OCI-LY3 (cell line): ENCODE measurements at regions not wholly inside any gene's neighbourhood (a gene's known extent, or its start where the extent isn't known, plus 50 kb on each side); places are given as distances from the start of the nearest gene placed in this dataset.

ENCODE experiments used
- H2AFZ ChIP-seq: fragments of 200-600, 300-600 bp; shearing (Covaris generic); 2 replicates; pipeline ENCODE4 v1.6.0; 2014; ENCODE audit warnings: antibody characterized with exemption, low read depth, low read length
- H3K27ac ChIP-seq: fragments of 200-600, 300-600 bp; sonication (generic); 2 replicates; pipeline ENCODE4 v1.5.1; 2014; ENCODE audit warnings: mild to moderate bottlenecking, low read length, moderate library complexity, mixed read lengths
- H3K27me3 ChIP-seq: fragments of 200-600, 300-600 bp; sonication (generic); 2 replicates; pipeline ENCODE4 v1.6.1; 2014; ENCODE audit warnings: low read depth, low read length, mixed read lengths
- H3K36me3 ChIP-seq: fragments of 200-600, 300-600 bp; sonication (generic); replicated peaks from 2 replicates; pipeline ENCODE3; 2014; ENCODE audit warnings: low read depth, low read length, mixed read lengths
- H3K4me1 ChIP-seq: fragments of 300-600, 200-600 bp; sonication (generic); 2 replicates; pipeline ENCODE4 v1.6.1; 2014; ENCODE audit warnings: low read length, mixed read lengths
- H3K4me2 ChIP-seq: fragments of 200-600, 300-600 bp; sonication (generic); 2 replicates; pipeline ENCODE4 v1.6.1; 2014; ENCODE audit warnings: low read length, mixed read lengths
- H3K4me3 ChIP-seq: fragments of 300-600, 200-600 bp; sonication (generic); 2 replicates; pipeline ENCODE4 v1.5.1; 2014; ENCODE audit warnings: antibody characterized with exemption, mild to moderate bottlenecking, low read length, moderate library complexity
- H3K79me2 ChIP-seq: fragments of 300-600, 200-600 bp; shearing (Covaris generic); 2 replicates; pipeline ENCODE4 v1.6.1; 2014; ENCODE audit warnings: mild to moderate bottlenecking, low read length, mixed read lengths
- H3K9ac ChIP-seq: fragments of 300-600, 200-600 bp; shearing (Covaris generic); 2 replicates; pipeline ENCODE4 v1.6.0; 2014; ENCODE audit warnings: mild to moderate bottlenecking, low read length, moderate library complexity
- H3K9me3 ChIP-seq: fragments of 200-600, 300-600 bp; shearing (Covaris generic); 2 replicates; pipeline ENCODE4 v1.6.1; 2014; ENCODE audit warnings: low read length, mixed read lengths; ENCODE audit not compliant: insufficient read depth
- H4K20me1 ChIP-seq: fragments of 200-600, 300-600 bp; sonication (generic); 2 replicates; pipeline ENCODE4 v1.6.1; 2016; ENCODE audit warnings: low read length, mixed read lengths; ENCODE audit not compliant: insufficient read depth
- CTCF ChIP-seq: fragments of 200-600, 300-600 bp; sonication (generic); IDR thresholded peaks from 2 replicates; pipeline ENCODE4 v1.5.1; 2014; ENCODE audit warnings: antibody characterized with exemption, low read length, low read depth
- EZH2phosphoT487 ChIP-seq: fragments of 200-600 bp; shearing (Covaris generic); IDR thresholded peaks from 2 replicates; pipeline ENCODE4 v1.6.1; 2018; ENCODE audit warnings: antibody characterized with exemption, mixed run types, low read depth

GRCh38 chr10:29007748-29008610 lies 280.9 kb upstream of the LYZL1 start:
- H3K4me1 ChIP-seq = no peaks in the 10 kb centered on the region
- no peak for TF ChIP-seq EZH2phosphoT487
- no peaks in the 10 kb centered on the region for H3K79me2 ChIP-seq
- no peaks in the 10 kb centered on the region for H4K20me1 ChIP-seq
- no peak overlapping the region for H3K9ac ChIP-seq
- no peak overlapping the region for H2AFZ ChIP-seq
- H3K9me3 ChIP-seq = no peaks in the 10 kb centered on the region
- no peak overlapping the region for H3K4me2 ChIP-seq
- no peak overlapping the region for H3K27ac ChIP-seq
- no peaks in the 10 kb centered on the region for H3K36me3 ChIP-seq
- no peak overlapping the region for H3K4me3 ChIP-seq
- no peaks in the 10 kb centered on the region for H3K27me3 ChIP-seq

- H3K27me3 ChIP-seq = no peaks in the 10 kb centered on the region
- no peaks in the 10 kb centered on the region for H3K79me2 ChIP-seq
- no peaks in the 10 kb centered on the region for H3K4me1 ChIP-seq
- no peak overlapping the region for H3K27ac ChIP-seq
- no peaks in the 10 kb centered on the region for H4K20me1 ChIP-seq
- no peak overlapping the region for H3K9ac ChIP-seq
- H3K4me3 ChIP-seq = no peak overlapping the region
- H3K36me3 ChIP-seq = no peaks in the 10 kb centered on the region
- H3K4me2 ChIP-seq = no peak overlapping the region
- TF ChIP-seq CTCF (no peak), EZH2phosphoT487 (no peak)
- H3K9me3 ChIP-seq = no peaks in the 10 kb centered on the region
- no peak overlapping the region for H2AFZ ChIP-seq
Observed at GRCh38 chr10:29009464-29009863, 279.4 kb upstream of the LYZL1 start.

GRCh38 chr10:29011516-29011915 lies 277.4 kb upstream of the LYZL1 start:
- no peaks in the 10 kb centered on the region for H3K4me1 ChIP-seq
- H3K9me3 ChIP-seq = no peaks in the 10 kb centered on the region
- no peaks in the 10 kb centered on the region for H3K36me3 ChIP-seq
- no peak overlapping the region for H3K4me3 ChIP-seq
- no peak overlapping the region for H2AFZ ChIP-seq
- no peak overlapping the region for H3K27ac ChIP-seq
- no peak overlapping the region for H3K9ac ChIP-seq
- no peak overlapping the region for H3K4me2 ChIP-seq
- no peaks in the 10 kb centered on the region for H3K79me2 ChIP-seq
- H4K20me1 ChIP-seq = no peaks in the 10 kb centered on the region
- no peak for TF ChIP-seq EZH2phosphoT487
- no peak for TF ChIP-seq CTCF
- H3K27me3 ChIP-seq = peaks cover 3% of the 10 kb centered on the region; the same call in 1 of the 2 replicates

- no peak overlapping the region for H3K27ac ChIP-seq
- H3K4me1 ChIP-seq = no peaks in the 10 kb centered on the region
- no peaks in the 10 kb centered on the region for H4K20me1 ChIP-seq
- TF ChIP-seq CTCF = no peak
- TF ChIP-seq EZH2phosphoT487 = no peak
- H3K79me2 ChIP-seq = no peaks in the 10 kb centered on the region
- no peak overlapping the region for H3K4me2 ChIP-seq
- no peak overlapping the region for H3K9ac ChIP-seq
- no peaks in the 10 kb centered on the region for H3K9me3 ChIP-seq
- no peak overlapping the region for H3K4me3 ChIP-seq
- H3K36me3 ChIP-seq = no peaks in the 10 kb centered on the region
- H2AFZ ChIP-seq = no peak overlapping the region
- peaks cover 8% of the 10 kb centered on the region; the same call in 1 of the 2 replicates for H3K27me3 ChIP-seq
Observed at GRCh38 chr10:29012926-29013554, 275.8 kb upstream of the LYZL1 start.
